Transverse colon (tissue), 4 donors: ENCODE measurements at regions not wholly inside any gene's neighbourhood (a gene's known extent, or its start where the extent isn't known, plus 50 kb on each side); places are given as distances from the start of the nearest gene placed in this dataset.

Experiments
- EP300 ChIP-seq: sonication (generic); formaldehyde crosslinking; IDR thresholded peaks from one replicate; pipeline ENCODE4 v1.6.1; 2017; ENCODE audit warnings: antibody characterized with exemption, low read depth
- POLR2A ChIP-seq: fragments of 450-650 bp; IDR thresholded peaks from one replicate; pipeline ENCODE4 v1.6.1; 2016; ENCODE audit warnings: antibody characterized with exemption, mild to moderate bottlenecking, moderate library complexity
- POLR2AphosphoS5 ChIP-seq, 3 donors: sonication (generic); formaldehyde crosslinking; IDR thresholded peaks; one replicate each; pipeline ENCODE4 v1.6.1; 2016; ENCODE audit warnings: antibody characterized with exemption in 3 of 3
- TF ChIP-seq, protein P1 (sequence below), 5 experiments: fragments of 200-600 bp in 3 of 5; fragments of 450-650 bp in 2 of 5; sonication (generic) in 3 of 5; IDR thresholded peaks; 1 replicate in 2 of 5; 2 replicates in 3 of 5; pipeline ENCODE4 v1.5.1; 2016 to 2017; ENCODE audit warnings: antibody characterized with exemption in 5 of 5, inconsistent platforms in 3 of 5, mild to moderate bottlenecking in 2 of 5, moderate library complexity in 1 of 5

- TF ChIP-seq POLR2A (no peak), POLR2AphosphoS5 (IDR thresholded peaks at IDR 0.05) (no peak), EP300 (no peak)
- TF ChIP-seq, protein P1, sequence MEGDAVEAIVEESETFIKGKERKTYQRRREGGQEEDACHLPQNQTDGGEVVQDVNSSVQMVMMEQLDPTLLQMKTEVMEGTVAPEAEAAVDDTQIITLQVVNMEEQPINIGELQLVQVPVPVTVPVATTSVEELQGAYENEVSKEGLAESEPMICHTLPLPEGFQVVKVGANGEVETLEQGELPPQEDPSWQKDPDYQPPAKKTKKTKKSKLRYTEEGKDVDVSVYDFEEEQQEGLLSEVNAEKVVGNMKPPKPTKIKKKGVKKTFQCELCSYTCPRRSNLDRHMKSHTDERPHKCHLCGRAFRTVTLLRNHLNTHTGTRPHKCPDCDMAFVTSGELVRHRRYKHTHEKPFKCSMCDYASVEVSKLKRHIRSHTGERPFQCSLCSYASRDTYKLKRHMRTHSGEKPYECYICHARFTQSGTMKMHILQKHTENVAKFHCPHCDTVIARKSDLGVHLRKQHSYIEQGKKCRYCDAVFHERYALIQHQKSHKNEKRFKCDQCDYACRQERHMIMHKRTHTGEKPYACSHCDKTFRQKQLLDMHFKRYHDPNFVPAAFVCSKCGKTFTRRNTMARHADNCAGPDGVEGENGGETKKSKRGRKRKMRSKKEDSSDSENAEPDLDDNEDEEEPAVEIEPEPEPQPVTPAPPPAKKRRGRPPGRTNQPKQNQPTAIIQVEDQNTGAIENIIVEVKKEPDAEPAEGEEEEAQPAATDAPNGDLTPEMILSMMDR (IDR thresholded peaks at IDR 0.05): no peak
Measured at GRCh38 chr12:25377469-25378177, 126.9 kb upstream of the KRAS start.
